ENCODE measurements at regions not wholly inside any gene's neighbourhood (a gene's known extent, or its start where the extent isn't known, plus 50 kb on each side); places are given as distances from the start of the nearest gene placed in this dataset.

DNA sequence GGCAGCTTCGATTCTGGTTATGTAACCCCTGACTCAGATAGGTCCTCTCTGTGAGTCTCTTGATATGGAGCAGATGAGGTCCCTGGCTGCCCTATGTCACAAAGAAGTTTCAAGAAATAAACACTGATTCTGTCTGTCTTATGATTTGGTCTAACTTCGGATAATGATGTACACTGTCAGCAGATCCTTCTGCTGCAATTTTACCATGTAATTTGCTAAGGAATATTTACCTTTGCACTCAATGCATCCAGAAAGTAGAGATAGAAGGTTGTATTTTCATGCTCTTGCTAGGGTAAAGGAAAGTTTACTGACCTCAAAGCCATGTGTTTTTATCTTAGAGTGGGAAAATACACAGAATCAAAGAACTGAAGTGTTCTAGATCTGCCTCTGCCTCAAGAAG lies 98.2 kb downstream of the KLF5 start:
- no peaks in the 10 kb centered on the region for H3K4me1 ChIP-seq (ENCODE audit: control insufficient read depth in 1 of 2, low read depth in 2 of 2)
- H3K27me3 ChIP-seq (replicated peaks; ENCODE audit: insufficient read depth): no peaks in the 10 kb centered on the region
- DNase-seq (ENCODE audit: low spot score): no peak
- no peak for ATAC-seq (ENCODE audit: insufficient number of reproducible peaks, low FRiP score, low read depth)
- no peaks in the 10 kb centered on the region for H3K9me3 ChIP-seq
- TF ChIP-seq, protein P1, sequence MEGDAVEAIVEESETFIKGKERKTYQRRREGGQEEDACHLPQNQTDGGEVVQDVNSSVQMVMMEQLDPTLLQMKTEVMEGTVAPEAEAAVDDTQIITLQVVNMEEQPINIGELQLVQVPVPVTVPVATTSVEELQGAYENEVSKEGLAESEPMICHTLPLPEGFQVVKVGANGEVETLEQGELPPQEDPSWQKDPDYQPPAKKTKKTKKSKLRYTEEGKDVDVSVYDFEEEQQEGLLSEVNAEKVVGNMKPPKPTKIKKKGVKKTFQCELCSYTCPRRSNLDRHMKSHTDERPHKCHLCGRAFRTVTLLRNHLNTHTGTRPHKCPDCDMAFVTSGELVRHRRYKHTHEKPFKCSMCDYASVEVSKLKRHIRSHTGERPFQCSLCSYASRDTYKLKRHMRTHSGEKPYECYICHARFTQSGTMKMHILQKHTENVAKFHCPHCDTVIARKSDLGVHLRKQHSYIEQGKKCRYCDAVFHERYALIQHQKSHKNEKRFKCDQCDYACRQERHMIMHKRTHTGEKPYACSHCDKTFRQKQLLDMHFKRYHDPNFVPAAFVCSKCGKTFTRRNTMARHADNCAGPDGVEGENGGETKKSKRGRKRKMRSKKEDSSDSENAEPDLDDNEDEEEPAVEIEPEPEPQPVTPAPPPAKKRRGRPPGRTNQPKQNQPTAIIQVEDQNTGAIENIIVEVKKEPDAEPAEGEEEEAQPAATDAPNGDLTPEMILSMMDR (IDR thresholded peaks at IDR 0.05): no peak
- no peaks in the 10 kb centered on the region for H3K36me3 ChIP-seq
- H3K27ac ChIP-seq: no peak overlapping the region
- H3K4me3 ChIP-seq: no peak overlapping the region

DNA sequence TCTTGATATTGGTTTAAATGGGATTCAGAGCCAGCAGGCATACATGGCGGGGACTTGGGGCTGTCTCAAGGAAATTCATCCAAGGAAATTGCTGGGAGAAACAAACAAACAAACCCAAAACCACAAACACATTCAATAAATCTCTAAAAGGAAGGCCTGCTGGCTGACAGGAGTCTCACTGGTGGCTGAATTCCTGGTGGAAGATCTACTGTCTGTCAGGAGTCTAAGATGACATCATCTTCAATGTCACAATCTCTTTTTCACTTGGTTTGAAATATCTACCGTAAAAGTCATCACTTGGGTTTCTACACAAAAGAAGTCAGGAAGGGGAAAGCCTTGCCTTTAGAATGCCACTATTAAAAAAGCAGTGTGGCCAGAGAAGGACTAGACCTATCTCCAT lies 87.9 kb downstream of the KLF5 start:
- H3K27ac ChIP-seq: no peak overlapping the region
- H3K36me3 ChIP-seq: no peaks in the 10 kb centered on the region
- ATAC-seq (ENCODE audit: insufficient number of reproducible peaks, low FRiP score, low read depth) (no peak), DNase-seq (ENCODE audit: low spot score) (no peak)
- no peaks in the 10 kb centered on the region for H3K4me1 ChIP-seq (ENCODE audit: control insufficient read depth in 1 of 2, low read depth in 2 of 2)
- H3K9me3 ChIP-seq: no peaks in the 10 kb centered on the region
- no peaks in the 10 kb centered on the region for H3K27me3 ChIP-seq (replicated peaks; ENCODE audit: insufficient read depth)
- TF ChIP-seq, protein P1 (IDR thresholded peaks at IDR 0.05): no peak
- H3K4me3 ChIP-seq: no peak overlapping the region

DNA sequence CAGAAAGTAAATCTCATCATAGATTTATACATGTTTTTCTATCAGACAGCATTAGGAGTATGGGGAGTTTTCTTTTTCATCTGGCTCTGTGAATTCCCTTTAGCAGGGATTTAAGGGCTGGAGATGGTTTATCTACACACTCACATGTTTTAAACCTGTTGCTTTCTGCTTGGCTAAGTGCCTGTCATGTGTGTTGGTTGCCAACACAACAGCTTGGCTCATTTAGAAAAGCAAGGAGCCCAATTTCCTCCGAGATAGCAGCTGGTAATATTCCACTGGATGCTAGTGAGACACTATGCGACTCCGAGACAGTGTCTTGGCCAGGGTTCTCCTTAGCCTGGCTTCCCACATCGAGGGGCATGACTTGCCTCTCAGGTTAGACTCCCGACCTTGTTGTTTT lies 83.3 kb downstream of the KLF5 start:
- Histone ChIP-seq H3K4me3 (peak overlapping the region; percentile 50), H3K4me1 (ENCODE audit: control insufficient read depth in 1 of 2, low read depth in 2 of 2) (no peaks in the 10 kb centered on the region), H3K9me3 (no peaks in the 10 kb centered on the region), H3K27ac (no peak overlapping the region), H3K36me3 (no peaks in the 10 kb centered on the region), H3K27me3 (replicated peaks; ENCODE audit: insufficient read depth) (no peaks in the 10 kb centered on the region)
- no peak for DNase-seq (ENCODE audit: low spot score)
- TF ChIP-seq, protein P1 (IDR thresholded peaks at IDR 0.05): no peak
- ATAC-seq (ENCODE audit: insufficient number of reproducible peaks, low FRiP score, low read depth): no peak

DNA sequence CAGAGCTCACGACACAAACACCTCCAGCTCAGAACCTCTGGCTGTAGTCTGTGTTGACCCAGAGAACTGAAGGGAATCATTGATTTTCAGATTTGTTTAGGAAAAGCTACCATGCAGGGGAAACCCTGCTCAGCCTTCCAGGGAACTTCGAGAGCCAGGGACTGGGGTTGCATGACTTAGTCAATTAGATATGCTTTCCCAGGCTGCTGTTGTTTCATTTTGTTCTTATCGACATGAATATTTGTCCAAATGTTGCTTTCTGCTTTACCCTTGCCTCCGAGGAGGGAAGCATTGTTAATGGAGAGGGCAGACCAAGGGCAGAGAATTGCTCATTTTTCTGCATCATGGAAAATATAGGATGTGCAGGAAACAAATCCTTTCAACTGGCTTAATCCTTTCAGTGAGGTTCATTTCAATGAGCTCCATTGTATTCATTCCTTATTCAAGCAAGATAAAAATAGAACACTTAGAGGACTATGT lies 82.5 kb downstream of the KLF5 start:
- Histone ChIP-seq H3K9me3 (no peaks in the 10 kb centered on the region), H3K27me3 (replicated peaks; ENCODE audit: insufficient read depth) (no peaks in the 10 kb centered on the region), H3K4me3 (peak overlapping the region; percentile 50), H3K36me3 (no peaks in the 10 kb centered on the region), H3K4me1 (ENCODE audit: control insufficient read depth in 1 of 2, low read depth in 2 of 2) (no peaks in the 10 kb centered on the region), H3K27ac (no peak overlapping the region)
- ATAC-seq (ENCODE audit: insufficient number of reproducible peaks, low FRiP score, low read depth) (no peak), DNase-seq (ENCODE audit: low spot score) (no peak)
- TF ChIP-seq, protein P1 (IDR thresholded peaks at IDR 0.05): no peak

DNA sequence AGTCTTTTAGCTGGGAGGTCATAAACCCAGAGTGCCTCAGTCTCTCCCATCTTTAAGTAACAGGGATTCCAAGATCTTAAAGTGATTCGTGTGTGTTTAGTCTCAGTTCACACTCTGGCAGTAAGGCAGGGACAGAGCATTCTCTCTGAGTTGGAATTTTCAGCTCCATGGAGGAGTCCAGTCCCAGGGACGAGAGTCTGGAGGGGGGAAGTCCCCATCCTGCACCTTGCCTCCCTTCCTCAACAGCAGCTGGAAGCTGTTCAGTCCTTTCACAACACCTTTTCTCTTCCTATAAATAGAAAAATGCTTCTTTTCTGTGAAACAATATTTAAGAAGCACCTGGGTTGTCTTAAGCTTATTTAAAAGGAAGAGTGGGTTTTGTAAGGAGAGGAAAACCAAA lies 82.0 kb downstream of the KLF5 start:
- Histone ChIP-seq H3K27ac (no peak overlapping the region), H3K4me1 (ENCODE audit: control insufficient read depth in 1 of 2, low read depth in 2 of 2) (no peaks in the 10 kb centered on the region), H3K9me3 (no peaks in the 10 kb centered on the region), H3K4me3 (peak overlapping the region; percentile 50), H3K27me3 (replicated peaks; ENCODE audit: insufficient read depth) (no peaks in the 10 kb centered on the region), H3K36me3 (no peaks in the 10 kb centered on the region)
- ATAC-seq (ENCODE audit: insufficient number of reproducible peaks, low FRiP score, low read depth) (no peak), DNase-seq (ENCODE audit: low spot score) (no peak)
- TF ChIP-seq, protein P1 (IDR thresholded peaks at IDR 0.05): no peak
